K562 (cell line): ENCODE measurements at regions not wholly inside any gene's neighbourhood (a gene's known extent, or its start where the extent isn't known, plus 50 kb on each side); places are given as distances from the start of the nearest gene placed in this dataset.

ENCODE experiments used
- ZNF561 ChIP-seq: fragments of 450-650 bp; formaldehyde crosslinking; conservative IDR thresholded peaks from 2 replicates; pipeline ENCODE4 v1.4.0; 2020; ENCODE audit warnings: mild to moderate bottlenecking, moderate library complexity
- TF ChIP-seq, protein P1 (sequence below): fragments of 450-650 bp; IDR thresholded peaks from 2 replicates; pipeline ENCODE4 v1.6.1; 2016; ENCODE audit warnings: low read depth

DNA sequence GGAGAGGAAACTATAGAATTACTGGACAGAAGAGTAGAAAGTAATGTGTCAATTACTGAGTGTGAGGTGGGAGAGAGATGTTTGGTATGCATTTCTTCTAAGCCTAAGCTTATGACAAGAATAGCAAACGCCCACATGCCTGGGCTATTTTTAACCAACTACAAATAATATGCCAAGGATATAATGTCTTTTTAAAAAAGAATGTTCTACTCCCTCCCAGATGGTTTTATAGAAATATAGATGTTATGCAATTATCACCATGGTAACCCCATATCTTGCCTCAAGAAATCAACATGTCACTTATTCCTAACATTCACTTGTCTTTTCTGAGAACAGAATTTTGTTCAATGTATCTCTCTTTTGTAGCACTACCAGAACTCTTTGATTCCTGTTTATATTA lies 996.7 kb upstream of the CHORDC1 start:
- TF ChIP-seq, protein P1, sequence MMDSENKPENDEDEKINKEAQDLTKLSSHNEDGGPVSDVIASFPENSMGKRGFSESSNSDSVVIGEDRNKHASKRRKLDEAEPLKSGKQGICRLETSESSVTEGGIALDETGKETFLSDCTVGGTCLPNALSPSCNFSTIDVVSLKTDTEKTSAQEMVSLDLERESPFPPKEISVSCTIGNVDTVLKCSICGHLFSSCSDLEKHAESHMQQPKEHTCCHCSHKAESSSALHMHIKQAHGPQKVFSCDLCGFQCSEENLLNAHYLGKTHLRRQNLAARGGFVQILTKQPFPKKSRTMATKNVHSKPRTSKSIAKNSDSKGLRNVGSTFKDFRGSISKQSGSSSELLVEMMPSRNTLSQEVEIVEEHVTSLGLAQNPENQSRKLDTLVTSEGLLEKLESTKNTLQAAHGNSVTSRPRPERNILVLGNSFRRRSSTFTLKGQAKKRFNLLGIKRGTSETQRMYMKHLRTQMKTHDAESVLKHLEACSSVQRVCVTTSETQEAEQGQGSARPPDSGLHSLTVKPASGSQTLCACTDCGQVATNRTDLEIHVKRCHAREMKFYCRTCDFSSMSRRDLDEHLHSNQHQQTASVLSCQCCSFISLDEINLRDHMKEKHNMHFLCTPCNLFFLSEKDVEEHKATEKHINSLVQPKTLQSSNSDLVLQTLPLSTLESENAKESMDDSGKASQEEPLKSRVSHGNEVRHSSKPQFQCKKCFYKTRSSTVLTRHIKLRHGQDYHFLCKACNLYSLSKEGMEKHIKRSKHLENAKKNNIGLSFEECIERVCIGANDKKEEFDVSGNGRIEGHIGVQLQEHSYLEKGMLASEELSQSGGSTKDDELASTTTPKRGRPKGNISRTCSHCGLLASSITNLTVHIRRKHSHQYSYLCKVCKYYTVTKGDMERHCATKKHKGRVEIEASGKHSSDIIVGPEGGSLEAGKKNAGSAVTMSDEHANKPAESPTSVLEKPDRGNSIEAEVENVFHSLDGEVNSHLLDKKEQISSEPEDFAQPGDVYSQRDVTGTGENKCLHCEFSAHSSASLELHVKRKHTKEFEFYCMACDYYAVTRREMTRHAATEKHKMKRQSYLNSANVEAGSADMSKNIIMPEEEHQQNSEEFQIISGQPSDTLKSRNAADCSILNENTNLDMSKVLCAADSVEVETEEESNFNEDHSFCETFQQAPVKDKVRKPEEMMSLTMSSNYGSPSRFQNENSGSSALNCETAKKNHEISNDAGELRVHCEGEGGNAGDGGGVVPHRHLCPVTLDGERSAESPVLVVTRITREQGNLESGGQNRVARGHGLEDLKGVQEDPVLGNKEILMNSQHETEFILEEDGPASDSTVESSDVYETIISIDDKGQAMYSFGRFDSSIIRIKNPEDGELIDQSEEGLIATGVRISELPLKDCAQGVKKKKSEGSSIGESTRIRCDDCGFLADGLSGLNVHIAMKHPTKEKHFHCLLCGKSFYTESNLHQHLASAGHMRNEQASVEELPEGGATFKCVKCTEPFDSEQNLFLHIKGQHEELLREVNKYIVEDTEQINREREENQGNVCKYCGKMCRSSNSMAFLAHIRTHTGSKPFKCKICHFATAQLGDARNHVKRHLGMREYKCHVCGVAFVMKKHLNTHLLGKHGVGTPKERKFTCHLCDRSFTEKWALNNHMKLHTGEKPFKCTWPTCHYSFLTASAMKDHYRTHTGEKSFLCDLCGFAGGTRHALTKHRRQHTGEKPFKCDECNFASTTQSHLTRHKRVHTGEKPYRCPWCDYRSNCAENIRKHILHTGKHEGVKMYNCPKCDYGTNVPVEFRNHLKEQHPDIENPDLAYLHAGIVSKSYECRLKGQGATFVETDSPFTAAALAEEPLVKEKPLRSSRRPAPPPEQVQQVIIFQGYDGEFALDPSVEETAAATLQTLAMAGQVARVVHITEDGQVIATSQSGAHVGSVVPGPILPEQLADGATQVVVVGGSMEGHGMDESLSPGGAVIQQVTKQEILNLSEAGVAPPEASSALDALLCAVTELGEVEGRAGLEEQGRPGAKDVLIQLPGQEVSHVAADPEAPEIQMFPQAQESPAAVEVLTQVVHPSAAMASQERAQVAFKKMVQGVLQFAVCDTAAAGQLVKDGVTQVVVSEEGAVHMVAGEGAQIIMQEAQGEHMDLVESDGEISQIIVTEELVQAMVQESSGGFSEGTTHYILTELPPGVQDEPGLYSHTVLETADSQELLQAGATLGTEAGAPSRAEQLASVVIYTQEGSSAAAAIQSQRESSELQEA = no peak
- no peak for TF ChIP-seq ZNF561 (CRISPR knock-in tag)
